ENCODE measurements at regions not wholly inside any gene's neighbourhood (a gene's known extent, or its start where the extent isn't known, plus 50 kb on each side); places are given as distances from the start of the nearest gene placed in this dataset.

DNA sequence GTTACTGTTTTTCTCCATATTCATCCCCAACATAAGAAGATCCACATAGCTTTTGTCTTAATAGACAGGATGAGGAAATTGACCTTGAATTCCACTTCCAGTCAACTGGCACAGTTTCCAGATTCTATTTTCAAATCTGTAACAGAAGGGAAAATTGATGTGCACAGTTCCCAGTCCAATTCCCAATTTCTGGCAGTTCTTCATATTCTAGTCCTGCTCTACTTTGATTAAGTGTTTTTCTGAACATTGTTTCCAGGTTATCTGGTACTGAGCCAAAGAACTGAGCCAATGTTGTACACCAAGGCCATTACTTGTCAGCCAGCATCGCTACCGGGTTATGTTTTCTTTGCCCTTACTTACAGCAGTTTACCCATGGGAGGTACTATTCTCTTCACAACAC is 1755.4 kb downstream of the PLA2G4A start:
- 0 out of 2 replicates have a peak, but pooled peaks have one; percentile 46 for TF ChIP-seq POU6F1 (CRISPR knock-in tag; IDR thresholded peaks at IDR 0.05; ENCODE audit: borderline replicate concordance, low read depth)
- TF ChIP-seq ARNTL (CRISPR knock-in tag; IDR thresholded peaks at IDR 0.05; ENCODE audit: borderline replicate concordance, low read depth) = no peak
- TF ChIP-seq ZC3H10 (CRISPR knock-in tag; IDR thresholded peaks at IDR 0.05) = peak; percentile 97
- TF ChIP-seq PATZ1 (CRISPR knock-in tag; IDR thresholded peaks at IDR 0.05; ENCODE audit: borderline replicate concordance) = no peak; the same call in 1 of the 2 replicates
- no peak for TF ChIP-seq ZNF565 (CRISPR knock-in tag; conservative IDR thresholded peaks at IDR 0.05; ENCODE audit: low read depth)
- TF ChIP-seq ZNF70 (CRISPR knock-in tag; IDR thresholded peaks at IDR 0.05) = no peak
- peak; percentile 60; the same call in 1 of the 2 replicates for TF ChIP-seq OSR1 (CRISPR knock-in tag; IDR thresholded peaks at IDR 0.05)
- no peak for TF ChIP-seq ISL1 (CRISPR knock-in tag; IDR thresholded peaks at IDR 0.05)
- TF ChIP-seq BACH2 (CRISPR knock-in tag; IDR thresholded peaks at IDR 0.05; ENCODE audit: borderline replicate concordance) = no peak
- no peak; the same call in 1 of the 2 replicates for TF ChIP-seq RARB (CRISPR knock-in tag; IDR thresholded peaks at IDR 0.05)
- TF ChIP-seq CSDC2 (CRISPR knock-in tag; IDR thresholded peaks at IDR 0.05) = no peak
- no peak for TF ChIP-seq ZFP30 (CRISPR knock-in tag; IDR thresholded peaks at IDR 0.05)
- TF ChIP-seq, protein P1, sequence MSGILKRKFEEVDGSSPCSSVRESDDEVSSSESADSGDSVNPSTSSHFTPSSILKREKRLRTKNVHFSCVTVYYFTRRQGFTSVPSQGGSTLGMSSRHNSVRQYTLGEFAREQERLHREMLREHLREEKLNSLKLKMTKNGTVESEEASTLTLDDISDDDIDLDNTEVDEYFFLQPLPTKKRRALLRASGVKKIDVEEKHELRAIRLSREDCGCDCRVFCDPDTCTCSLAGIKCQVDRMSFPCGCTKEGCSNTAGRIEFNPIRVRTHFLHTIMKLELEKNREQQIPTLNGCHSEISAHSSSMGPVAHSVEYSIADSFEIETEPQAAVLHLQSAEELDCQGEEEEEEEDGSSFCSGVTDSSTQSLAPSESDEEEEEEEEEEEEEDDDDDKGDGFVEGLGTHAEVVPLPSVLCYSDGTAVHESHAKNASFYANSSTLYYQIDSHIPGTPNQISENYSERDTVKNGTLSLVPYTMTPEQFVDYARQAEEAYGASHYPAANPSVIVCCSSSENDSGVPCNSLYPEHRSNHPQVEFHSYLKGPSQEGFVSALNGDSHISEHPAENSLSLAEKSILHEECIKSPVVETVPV (CRISPR knock-in tag; IDR thresholded peaks at IDR 0.05) = no peak
- no peak for TF ChIP-seq SNAI2 (CRISPR knock-in tag; IDR thresholded peaks at IDR 0.05)

All from SK-N-SH treated with all-trans-retinoic acid at 6 μM for 48 hours (cell line).